ENCODE measurements at regions not wholly inside any gene's neighbourhood (a gene's known extent, or its start where the extent isn't known, plus 50 kb on each side); places are given as distances from the start of the nearest gene placed in this dataset.

DNA sequence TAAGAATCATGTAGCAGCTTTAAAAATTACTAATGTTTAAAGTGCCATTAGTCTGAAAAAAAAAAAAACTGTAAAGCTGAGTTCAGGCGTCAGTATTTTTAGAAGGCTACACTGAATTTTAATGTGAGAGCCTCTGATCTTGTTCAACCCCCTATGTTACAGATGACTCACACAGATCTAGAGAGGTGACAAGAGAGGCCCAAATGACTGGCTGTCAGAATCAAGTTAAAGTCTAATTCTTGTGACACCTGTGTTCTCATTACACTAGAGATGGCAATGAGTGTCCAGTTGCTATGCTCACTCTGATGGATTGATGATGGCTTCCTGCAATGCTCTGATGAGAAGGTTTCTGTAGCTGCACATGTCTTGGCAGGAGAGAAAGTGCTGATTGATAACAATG is 203.5 kb upstream of the OBI1 start:
- TF ChIP-seq POLR2AphosphoS5 (IDR thresholded peaks at IDR 0.05) (no peak), POLR2A (IDR thresholded peaks at IDR 0.05) (no peak), EP300 (IDR thresholded peaks at IDR 0.05) (no peak)
- TF ChIP-seq, protein P1, sequence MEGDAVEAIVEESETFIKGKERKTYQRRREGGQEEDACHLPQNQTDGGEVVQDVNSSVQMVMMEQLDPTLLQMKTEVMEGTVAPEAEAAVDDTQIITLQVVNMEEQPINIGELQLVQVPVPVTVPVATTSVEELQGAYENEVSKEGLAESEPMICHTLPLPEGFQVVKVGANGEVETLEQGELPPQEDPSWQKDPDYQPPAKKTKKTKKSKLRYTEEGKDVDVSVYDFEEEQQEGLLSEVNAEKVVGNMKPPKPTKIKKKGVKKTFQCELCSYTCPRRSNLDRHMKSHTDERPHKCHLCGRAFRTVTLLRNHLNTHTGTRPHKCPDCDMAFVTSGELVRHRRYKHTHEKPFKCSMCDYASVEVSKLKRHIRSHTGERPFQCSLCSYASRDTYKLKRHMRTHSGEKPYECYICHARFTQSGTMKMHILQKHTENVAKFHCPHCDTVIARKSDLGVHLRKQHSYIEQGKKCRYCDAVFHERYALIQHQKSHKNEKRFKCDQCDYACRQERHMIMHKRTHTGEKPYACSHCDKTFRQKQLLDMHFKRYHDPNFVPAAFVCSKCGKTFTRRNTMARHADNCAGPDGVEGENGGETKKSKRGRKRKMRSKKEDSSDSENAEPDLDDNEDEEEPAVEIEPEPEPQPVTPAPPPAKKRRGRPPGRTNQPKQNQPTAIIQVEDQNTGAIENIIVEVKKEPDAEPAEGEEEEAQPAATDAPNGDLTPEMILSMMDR (IDR thresholded peaks at IDR 0.05): no peak
- Histone ChIP-seq H3K4me3 (no peak overlapping the region), H3K27ac (no peak overlapping the region), H3K9me3 (peaks cover 0 to 3% (median 0%) of the 10 kb centered on the region in 3 donors), H3K4me1 (no peaks in the 10 kb centered on the region), H3K36me3 (no peaks in the 10 kb centered on the region), H3K27me3 (no peaks in the 10 kb centered on the region)
- peak; percentile 28 for ATAC-seq
- WGBS, 2 donors (ENCODE audit: low coverage in 1 of 2): 77 to 83% methylated on average over 1 of the region's 1 CpG

DNA sequence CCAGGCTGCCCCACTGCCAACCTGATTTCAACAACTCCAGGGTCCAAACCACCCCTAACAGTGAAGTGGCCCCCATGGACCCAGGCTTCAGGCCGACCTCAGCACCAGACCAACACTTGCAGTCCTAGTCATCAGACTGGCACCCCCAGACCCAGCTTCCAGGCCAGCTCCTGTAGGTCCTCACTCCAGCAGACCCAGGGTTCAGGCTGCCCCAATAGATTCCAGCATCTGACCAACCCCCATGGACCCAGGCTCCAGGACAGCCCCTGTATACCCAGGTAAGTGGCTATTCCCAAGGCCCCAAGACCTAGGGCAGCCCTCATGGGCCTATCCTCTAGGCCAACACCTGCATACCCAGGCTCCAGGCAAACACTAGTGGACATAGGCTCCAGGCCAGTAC is 193.8 kb upstream of the OBI1 start:
- Histone ChIP-seq H3K4me1 (no peaks in the 10 kb centered on the region), H3K4me3 (no peak overlapping the region), H3K9me3 (peaks cover 0 to 22% (median 0%) of the 10 kb centered on the region in 3 donors), H3K27me3 (no peaks in the 10 kb centered on the region), H3K36me3 (no peaks in the 10 kb centered on the region), H3K27ac (no peak overlapping the region)
- no CpG with 5 or more reads among the region's 1 CpG for WGBS, 2 donors (ENCODE audit: low coverage in 1 of 2)
- TF ChIP-seq EP300 (IDR thresholded peaks at IDR 0.05): no peak
- TF ChIP-seq, protein P1 (IDR thresholded peaks at IDR 0.05): no peak
- no peak for TF ChIP-seq POLR2AphosphoS5 (IDR thresholded peaks at IDR 0.05)
- no peak for TF ChIP-seq POLR2A (IDR thresholded peaks at IDR 0.05)
- no peak for ATAC-seq

- TF ChIP-seq EP300 (IDR thresholded peaks at IDR 0.05): no peak
- no peak for TF ChIP-seq POLR2AphosphoS5 (IDR thresholded peaks at IDR 0.05)
- TF ChIP-seq POLR2A (IDR thresholded peaks at IDR 0.05): no peak
- TF ChIP-seq, protein P1 (IDR thresholded peaks at IDR 0.05): no peak
- Histone ChIP-seq H3K4me3 (no peak overlapping the region), H3K27me3 (no peaks in the 10 kb centered on the region), H3K9me3 (no peaks in the 10 kb centered on the region), H3K27ac (no peak overlapping the region), H3K4me1 (no peaks in the 10 kb centered on the region), H3K36me3 (no peaks in the 10 kb centered on the region)
- no peak for ATAC-seq
- 47 to 62% methylated on average over 3 of the region's 3 CpGs for WGBS, 2 donors (ENCODE audit: low coverage in 1 of 2)
These were observed 186.9 kb upstream of the OBI1 start for GRCh38 chr13:78845656-78846365.

GRCh38 chr13:78844106-78844505 is 185.2 kb upstream of the OBI1 start:
- no peak for ATAC-seq
- 83 to 90% methylated on average over 4 of the region's 4 CpGs for WGBS, 2 donors (ENCODE audit: low coverage in 1 of 2)
- TF ChIP-seq POLR2A (IDR thresholded peaks at IDR 0.05) (no peak), POLR2AphosphoS5 (IDR thresholded peaks at IDR 0.05) (no peak), EP300 (IDR thresholded peaks at IDR 0.05) (no peak)
- TF ChIP-seq, protein P1 (IDR thresholded peaks at IDR 0.05): no peak
- H3K36me3 ChIP-seq: no peaks in the 10 kb centered on the region
- no peak overlapping the region for H3K4me3 ChIP-seq
- H3K4me1 ChIP-seq: no peaks in the 10 kb centered on the region
- H3K9me3 ChIP-seq: no peaks in the 10 kb centered on the region
- H3K27me3 ChIP-seq: no peaks in the 10 kb centered on the region
- H3K27ac ChIP-seq: no peak overlapping the region

- Histone ChIP-seq H3K27ac (no peak overlapping the region), H3K9me3 (no peaks in the 10 kb centered on the region), H3K36me3 (no peaks in the 10 kb centered on the region), H3K4me3 (no peak overlapping the region), H3K4me1 (no peaks in the 10 kb centered on the region), H3K27me3 (no peaks in the 10 kb centered on the region)
- no peak for ATAC-seq
- WGBS, 2 donors (ENCODE audit: low coverage in 1 of 2): 38 to 69% methylated on average over 2 to 5 of the region's 7 CpGs
- TF ChIP-seq, protein P1 (IDR thresholded peaks at IDR 0.05): no peak
- TF ChIP-seq POLR2A (IDR thresholded peaks at IDR 0.05) (no peak), POLR2AphosphoS5 (IDR thresholded peaks at IDR 0.05) (no peak), EP300 (IDR thresholded peaks at IDR 0.05) (no peak)
These were observed 182.5 kb upstream of the OBI1 start for GRCh38 chr13:78841358-78841963.

Measured in gastroesophageal sphincter (tissue), 4 donors.